HS-27A (cell line): ENCODE measurements at regions not wholly inside any gene's neighbourhood (a gene's known extent, or its start where the extent isn't known, plus 50 kb on each side); places are given as distances from the start of the nearest gene placed in this dataset.
"Not testable (repeated sequence)": the region's sequence is repeated elsewhere in the genome, so short reads cannot be mapped to it uniquely, and the experiment has no call there.

Experiments
- DNase-seq: peaks from one replicate; pipeline ENCODE4 v3.0.0-alpha.2; 2012; ENCODE audit warnings: low read depth, missing footprints

DNA sequence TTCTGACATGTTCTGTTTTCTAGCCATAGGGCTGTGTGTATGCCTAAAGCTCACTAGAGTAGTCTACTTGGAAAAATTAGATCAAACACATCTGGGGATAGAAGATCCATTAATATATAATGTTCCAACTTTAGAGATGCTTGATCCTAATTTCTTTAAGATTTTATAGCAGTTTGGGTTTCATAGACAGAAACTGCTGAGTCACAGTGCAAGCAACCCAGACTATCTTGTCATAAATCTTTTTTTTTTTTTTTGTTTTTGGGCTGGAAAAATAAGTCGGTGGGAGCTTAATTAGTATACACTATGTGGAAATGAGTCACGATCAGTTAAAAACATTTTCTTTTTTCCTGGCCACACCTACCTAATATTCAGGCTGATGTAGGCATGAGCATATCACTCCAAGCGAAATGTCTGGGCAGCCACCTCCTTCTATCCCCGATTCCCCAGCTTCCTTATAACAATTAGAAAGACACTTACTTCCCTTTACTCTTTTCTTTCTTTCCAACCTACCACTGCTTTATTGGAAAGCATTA, 58.2 kb upstream of the CASK start:
- no peak for DNase-seq

DNA sequence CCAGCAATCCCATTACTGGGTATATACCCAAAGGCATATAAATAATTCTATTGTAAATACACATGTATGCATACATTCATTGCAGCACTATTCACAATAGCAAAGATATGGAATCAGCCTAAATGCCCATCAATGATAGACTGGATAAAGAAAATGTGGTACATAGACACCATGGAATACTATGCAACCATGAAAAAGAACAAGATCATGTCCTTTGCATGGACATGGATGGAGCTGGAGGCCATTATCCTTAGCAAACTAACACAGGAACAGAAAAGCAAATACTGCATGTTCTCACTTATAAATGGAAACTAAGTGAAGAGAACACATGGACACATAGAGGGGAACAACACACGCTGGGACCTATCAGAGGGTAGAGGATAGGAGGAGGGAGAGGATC, 51.3 kb upstream of the CASK start:
- DNase-seq = not testable (repeated sequence)

DNA sequence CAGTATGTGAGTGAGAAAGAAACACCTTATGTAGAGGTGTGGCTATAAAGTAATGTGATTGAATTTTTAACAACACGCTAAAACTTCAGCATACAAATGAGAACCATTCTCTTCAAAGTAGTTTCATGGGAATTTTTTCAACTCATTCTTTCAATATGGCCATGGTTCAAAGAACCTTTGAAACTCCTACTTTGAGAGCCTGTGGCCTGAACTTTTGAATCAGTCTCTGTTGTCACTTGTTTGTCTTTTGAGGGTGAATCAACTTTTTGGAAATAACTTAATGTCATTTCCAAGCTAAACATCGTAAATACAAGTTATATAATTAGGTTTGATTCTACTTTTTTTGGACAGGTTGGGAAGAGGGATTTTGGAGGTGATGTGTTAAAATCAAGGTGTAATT, 49.9 kb upstream of the CASK start:
- no peak for DNase-seq
